DMS114 treated with DMSO at 0.1 percent for 48 hours (cell line): ENCODE measurements at regions not wholly inside any gene's neighbourhood (a gene's known extent, or its start where the extent isn't known, plus 50 kb on each side); places are given as distances from the start of the nearest gene placed in this dataset.

Experiments used
- DNase-seq: peaks from one replicate; lab custom pipeline; 2025; ENCODE audit not compliant: unreplicated experiment; lab: John Stamatoyannopoulos, UW

DNA sequence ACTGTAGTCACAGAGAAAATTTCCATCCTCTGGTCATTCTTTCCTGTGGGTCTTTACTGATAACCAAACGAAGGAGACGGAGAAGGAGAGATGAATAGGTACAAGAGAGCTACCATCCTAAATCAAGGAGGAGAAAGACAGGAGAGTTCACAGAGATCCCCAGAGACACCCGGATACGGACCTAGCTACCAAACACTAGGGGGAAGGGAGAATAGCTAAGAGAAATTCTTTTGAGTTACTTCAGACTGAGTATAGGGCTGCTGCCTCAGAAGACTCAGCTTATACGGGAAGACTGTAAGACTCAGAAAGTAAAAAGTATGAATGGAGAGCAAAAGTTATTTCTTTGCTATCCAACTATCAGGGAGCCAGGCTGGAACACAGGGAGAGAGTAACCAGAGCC is 572.1 kb downstream of the C4orf33 start:
- DNase-seq: no peak

DNA sequence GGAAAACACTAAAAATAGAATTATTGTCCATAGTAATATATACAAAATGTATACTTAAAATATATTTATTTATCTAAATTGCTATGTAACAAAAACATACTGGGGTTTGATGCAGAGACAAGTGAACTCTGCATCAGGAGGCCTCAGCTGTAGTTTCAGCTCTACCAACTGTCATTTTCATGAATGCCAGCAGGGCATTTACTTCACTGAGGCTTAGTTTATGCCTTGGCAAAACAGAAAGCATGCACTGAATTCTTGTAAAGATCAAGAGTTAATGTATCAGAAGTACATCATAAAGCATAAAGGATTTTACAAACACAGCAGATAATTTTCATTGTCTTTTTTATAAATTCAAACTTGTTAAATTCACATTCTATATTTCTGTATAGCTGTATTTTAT is 577.0 kb downstream of the C4orf33 start:
- DNase-seq: no peak

DNA sequence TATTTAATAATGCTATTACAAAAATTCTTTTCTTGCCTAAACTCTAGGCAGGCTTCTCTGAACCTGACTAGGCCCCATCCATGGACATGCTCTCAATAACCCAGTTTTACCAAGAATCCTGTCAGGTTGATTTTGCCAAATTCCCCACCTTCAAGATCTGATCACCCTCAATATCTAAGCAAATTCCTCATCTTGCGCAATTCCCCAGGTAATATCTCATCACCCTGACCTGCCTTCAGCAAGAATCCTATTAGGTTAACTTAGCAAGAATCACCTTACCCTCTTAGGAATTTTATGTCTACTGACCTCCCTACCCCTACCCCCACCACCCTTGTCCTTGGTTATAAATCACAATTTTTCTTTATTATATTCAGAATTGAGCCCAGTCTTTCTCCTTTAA is 579.1 kb downstream of the C4orf33 start:
- DNase-seq: no peak

DNA sequence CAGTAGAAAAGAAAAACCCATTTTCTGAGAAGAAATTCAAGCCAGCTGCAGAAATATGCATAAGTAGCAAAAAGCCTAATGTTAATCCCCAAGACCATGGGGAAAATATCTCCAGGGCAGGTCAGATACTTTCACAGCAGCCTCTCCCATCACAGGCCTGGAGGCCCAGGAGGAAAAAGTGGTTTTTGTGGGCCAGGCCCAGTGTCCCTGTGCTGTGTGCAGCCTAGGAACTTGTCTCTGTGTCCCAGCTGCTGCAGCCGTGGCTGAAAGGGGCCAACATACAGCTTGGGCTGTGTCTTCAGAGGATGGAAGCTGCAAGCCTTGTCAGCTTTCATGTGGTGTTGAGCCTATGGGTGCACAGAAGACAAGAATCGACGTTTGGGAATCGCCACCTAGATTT is 581.0 kb downstream of the C4orf33 start:
- no peak for DNase-seq

DNA sequence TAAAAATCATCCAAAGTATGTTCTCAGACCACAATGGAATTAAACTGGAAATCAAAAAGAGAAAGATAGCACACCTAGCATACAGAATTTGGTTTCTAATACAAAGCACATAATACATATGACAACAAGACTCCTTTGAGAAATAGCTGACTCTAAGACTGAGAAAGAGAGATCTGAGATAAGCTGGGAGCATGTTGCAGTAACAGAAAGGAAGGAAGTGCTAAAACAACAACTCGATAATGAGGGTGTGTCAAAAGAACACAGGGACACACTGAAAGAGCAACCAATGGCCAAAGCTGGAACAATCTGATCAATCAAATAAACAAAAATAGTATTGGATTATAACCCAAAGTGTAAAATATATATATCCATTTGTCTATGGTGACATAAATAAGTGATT is 586.6 kb downstream of the C4orf33 start:
- DNase-seq: no peak

DNA sequence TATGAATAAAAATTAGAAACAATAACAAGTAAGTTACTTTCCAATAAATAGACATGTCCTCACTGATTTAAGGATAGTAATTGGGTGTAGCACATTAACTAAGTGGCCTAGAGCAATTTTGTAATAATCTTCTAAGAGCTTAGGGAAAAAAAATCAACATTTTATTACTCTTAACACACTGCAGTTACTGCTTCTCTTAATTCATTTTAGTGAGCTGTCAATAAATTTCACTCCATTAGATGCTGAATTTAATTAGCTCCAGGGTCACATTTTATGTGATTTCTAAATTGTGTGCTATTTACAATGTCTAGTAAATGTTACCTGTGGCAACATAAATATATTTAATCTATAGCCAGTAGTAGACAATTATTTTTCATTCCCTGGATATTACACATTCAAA is 612.0 kb downstream of the C4orf33 start:
- no peak for DNase-seq

DNA sequence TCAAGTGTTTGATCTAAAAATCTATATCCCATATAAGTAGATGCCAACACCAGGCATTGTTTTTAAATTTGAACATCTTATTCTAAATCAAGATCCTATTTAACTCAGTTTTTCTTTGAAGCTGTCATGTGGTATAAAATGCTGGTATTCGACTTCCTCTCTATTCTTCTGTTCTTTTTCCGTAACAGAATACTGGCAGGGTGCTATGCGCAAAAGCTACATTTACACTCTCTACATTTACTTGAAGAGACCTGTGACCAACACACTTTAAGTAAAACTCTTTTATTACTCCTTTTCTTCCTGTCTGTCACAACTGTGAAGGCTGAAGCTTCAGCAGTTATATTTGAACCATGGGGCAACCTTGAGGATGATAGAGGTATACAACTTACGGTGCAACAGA is 612.8 kb downstream of the C4orf33 start:
- no peak for DNase-seq

DNA sequence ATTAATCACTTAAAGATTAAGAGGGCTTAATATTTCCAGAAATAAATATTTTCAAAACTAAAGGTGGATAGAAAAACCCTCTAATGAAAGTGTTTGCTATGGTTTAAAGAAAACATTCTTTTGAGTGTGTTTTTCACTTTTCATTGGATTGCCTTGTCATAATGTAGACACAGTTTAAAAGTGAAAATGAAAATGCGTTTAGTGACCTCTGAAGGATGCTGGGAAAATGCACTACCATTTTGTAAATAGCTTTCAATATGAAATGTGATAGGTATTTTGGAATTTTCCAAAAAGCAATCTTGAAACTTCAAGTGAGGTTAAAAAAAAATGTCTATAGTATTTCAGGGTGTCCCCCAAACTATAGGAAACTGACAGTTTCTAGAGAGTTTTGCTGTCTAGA is 642.2 kb downstream of the C4orf33 start:
- DNase-seq: no peak

DNA sequence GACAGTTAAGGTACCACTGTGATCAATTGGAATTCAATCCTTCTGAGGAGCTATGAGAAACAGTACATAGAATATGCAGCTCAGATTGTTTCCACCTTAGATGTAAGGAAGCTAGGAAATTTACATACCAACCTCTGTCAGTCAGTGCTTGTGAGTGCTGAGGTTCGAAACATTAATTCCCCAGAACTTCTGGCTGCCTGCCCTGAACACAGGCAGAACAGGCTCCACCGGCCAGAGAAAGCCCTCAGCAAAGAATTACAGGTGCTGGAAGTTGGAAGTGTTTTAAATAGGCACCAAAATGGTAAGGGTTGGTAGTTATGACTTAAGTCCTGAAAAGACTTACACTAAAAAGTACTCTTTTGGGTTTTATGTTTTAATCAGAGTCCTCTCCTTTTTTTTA is 651.8 kb downstream of the C4orf33 start:
- no peak for DNase-seq

DNA sequence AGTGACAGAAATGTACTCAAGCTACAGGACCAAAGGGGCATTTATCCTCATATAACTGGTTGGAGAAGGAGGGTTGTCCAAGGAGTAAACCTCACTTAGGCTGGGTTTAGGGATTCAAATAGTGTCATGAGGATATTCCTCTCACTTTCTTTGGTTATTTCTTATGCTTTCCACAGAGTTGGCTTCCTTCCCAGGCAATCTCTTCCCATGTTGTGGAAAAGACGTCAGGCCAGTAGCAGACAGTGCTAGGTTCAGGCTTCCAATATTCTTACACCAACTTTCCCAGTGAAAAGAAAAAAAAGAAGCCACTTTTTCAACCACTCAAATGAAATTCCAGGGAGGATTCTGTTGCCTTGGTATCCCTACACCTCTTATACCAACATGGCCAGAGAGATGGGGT is 653.0 kb downstream of the C4orf33 start:
- DNase-seq: no peak

DNA sequence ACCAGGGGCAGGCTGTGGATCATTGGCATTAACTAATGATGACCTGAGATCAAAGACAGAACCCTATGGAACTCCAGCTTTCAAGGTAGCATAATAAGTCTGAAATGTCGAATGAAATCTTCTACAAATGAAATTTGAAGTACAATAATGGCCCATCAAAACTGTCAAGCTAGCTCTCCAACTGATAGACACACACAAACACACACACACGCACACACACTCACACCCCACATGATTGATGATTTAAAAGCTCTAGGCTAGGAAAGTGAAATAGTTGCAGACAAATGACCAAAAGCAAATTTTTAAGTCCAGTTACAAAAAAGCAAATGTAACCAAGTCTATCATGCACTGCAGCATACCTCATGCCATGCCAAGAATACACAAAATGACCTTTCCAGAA is 655.7 kb downstream of the C4orf33 start:
- no peak for DNase-seq

DNA sequence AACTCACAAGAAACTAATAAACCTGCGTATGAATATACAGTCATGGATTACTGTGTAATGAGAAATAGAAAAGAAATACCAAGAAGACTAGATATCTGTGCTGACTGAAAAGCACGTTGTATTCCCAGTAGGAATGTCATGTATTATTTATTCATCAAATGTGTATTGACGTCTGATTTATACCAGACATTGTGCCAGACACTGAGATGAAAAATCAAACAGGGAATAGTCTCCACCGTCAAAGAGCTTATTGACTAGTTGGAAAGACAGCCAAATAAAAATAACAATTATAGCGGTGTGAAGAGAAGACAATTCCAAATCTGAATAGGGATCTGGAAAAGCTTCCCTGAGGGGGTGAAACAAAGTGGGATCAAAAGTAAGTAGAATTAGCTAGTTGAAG is 687.6 kb downstream of the C4orf33 start:
- no peak for DNase-seq

DNA sequence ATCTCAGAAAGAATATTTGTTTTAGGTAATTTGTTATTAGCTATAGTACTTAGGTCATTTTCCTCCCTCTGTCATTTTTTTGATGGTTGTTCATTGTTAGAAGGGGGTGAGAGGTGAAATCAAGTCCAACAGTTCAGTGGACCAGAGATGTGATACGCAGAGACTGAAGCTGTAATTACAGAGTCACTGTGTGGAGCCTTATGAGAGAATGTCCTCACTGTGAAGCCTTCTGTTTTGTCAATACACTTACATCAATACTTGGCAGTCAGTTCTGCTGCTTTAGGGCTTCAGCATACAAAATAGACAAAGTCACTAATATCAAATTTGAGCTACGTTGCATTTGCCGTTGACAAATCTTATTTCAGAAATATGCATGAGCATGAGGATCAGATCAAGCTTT is 692.5 kb downstream of the C4orf33 start:
- DNase-seq: no peak

DNA sequence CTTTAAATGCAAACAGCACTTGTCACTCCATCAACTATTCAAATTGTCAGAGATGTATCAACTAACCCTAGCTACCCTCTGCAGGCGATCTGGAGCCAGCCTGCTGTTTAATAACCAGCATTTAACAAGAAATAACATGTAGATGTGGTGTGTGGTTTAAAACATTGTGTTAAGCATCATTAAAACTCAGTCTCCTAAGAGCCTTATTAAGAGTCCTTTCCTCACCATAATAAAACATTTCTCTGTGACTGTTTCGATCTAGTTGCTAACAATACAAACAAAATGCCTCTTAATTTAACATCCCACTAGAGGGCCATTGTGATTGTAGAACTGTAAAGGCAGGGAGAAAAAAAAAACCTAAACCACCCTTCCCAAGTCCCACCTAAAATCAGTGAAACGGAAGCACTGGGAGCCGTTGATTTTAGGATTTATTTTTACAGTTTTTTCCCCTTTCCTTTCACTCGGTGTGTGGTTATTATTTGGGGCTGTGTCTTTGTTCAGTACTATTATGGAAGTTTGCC is 708.6 kb downstream of the C4orf33 start:
- DNase-seq: no peak

DNA sequence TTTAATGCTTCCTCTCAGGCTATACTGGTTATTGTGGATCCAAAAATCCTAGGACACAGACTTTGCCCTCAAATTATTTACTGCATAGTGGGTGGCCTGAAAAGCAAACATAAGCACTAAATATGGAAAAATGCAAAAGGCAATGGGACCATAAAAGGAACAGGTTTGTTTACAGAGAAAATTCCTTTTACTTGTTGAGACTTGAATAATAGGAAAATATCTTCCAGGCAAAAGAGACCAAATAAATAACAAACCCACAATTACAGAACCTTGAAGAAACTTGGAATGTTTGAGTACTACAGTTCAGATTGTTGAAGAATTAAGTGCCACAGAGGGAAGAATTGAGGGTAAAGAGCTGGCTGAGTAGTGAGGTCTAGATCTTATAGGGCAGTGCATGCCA is 711.0 kb downstream of the C4orf33 start:
- no peak for DNase-seq

DNA sequence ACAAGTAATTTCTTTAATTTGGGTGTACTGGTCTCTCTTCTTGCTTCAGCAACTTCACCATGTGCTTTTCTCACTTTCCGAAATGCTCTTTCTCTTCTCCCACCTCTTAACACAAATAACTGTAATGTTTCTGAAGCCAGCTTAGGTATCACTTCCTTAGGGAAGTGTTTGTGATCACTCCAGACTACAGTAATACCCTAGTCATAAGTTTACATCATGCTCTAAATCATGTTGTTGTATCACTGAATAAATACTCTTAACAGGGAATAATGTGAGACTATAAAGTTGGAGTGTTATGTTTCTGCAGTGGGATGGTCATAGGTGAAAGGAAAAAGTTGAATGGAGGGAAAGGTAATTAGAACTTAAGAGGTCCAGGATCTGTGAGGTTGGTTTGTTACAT is 712.3 kb downstream of the C4orf33 start:
- no peak for DNase-seq

DNA sequence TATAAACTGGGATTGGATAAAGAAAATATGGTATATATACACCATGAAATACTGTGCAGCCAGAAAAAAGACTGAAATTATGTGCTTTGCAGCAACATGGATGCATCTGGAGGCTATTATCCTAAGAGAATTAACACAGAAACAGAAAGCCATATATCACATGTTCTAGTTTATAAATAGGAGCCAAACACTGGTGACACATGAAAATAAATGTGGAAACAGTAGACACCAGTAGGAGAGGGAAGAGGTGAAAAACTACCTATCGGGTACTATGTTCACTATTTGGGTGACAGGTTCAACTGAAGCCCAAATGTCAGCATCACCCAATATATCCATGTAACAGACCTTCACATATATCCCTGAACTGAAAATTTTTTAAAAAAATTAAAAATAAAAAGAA is 725.1 kb downstream of the C4orf33 start:
- DNase-seq: no peak

DNA sequence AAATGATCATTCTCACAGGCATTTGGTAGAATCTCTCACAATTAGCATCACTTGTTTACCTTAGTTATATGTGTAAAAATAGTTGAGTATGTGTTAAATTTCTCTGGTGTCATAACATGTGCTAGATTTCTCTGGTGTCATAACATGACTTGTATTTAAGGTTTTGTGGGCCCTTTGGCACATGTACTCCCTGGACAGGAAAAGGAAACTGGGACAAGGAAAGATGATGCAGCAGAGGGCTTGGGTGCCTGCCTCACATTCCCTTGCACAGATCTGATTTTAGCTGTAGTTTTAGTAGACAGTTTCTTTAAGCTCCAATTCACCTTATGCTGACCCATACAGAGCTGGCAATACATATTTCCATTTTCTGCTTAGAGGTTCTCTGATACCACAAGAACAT is 726.0 kb downstream of the C4orf33 start:
- no peak for DNase-seq

DNA sequence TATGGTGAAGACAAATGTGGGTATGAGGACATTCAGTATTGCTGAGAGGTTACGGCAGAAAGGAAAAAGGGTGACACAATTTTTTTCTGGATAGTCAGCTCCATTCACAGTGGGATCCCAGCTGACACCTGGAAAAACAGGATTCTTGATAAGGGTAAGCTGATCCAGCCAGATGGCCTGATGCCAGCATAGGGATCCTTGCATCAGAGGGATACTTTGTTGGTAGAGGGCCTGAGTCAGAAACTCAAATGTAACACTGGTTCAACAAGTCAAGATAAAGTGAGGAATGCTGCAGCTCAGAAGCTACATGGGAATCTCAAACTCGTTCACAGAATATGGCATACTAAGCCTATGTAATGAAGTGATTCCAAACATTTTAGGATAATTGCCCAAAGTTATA is 726.7 kb downstream of the C4orf33 start:
- no peak for DNase-seq

DNA sequence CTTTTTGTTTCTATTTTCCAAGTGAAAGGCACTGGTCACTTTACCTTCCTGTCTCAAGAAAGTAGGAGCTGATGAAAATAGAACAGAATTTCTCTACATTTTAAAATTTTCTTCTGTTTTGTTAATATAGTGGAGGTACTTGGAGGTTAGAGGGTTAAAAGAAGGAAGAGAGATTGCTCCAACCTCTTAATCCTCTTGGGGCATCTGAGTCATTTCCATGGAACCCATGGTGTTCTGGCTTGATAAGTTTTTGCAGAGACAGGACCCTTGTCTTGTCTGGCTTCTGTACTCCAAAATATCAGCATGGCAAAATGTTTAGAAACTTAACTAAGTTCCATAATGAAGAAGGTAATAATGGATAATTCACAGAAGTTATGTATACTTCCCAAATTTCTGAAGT is 727.2 kb downstream of the C4orf33 start:
- DNase-seq: no peak

DNA sequence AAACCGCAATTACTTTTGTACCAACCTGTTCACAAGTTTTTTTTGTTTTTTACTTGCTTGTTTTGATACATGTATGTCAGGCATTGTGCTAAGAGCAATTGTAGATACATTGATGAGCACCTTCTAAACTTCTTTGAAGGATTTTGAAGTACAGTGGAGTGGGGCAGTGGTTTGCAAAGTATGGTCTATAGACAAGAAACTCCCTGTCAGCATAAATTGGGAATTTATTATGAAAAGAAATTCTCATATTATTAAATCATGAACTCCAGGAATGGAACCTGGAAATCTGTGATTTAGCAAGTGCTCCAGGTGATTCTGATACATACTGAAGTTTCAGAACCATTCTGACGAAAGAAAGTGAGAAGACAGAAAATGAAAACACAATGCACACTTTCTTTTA is 733.4 kb downstream of the C4orf33 start:
- no peak for DNase-seq

DNA sequence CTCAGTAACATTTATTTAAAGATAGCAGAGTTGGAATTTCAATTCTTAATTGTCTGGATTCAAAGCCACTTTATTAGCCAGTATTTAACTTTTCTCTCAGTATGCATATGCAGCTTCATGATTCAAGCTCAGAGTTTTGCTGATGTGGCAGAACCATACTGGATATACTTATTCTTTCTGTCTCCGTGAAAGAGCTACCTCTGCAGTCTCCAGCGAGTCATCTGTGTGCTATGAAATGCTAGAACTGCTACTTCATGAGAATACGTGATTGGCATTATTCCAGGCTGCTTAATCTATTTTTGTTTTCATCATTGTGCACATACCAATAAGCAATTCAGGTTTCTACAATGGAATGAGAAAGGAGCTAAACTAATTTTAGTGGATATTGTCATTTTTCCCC is 743.7 kb downstream of the C4orf33 start:
- no peak for DNase-seq

DNA sequence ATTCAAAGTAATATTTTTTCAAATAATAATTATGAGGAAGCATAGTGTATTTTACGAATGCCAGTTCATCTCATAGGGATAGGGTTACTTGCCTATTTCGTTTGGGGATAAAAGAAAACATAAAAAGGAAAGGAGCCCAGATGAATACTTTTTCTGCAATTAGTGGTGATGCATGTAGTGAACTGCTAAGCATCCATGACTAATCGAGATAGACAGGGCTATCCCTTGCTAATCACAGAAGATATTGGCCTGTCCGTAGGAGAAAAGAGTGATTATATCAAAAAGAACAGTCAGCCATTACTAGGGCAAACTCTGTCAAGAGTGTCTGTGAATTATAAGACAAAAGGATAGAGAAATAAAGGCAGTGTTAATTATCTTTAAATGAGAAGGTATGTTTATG is 746.1 kb downstream of the C4orf33 start:
- DNase-seq: no peak

DNA sequence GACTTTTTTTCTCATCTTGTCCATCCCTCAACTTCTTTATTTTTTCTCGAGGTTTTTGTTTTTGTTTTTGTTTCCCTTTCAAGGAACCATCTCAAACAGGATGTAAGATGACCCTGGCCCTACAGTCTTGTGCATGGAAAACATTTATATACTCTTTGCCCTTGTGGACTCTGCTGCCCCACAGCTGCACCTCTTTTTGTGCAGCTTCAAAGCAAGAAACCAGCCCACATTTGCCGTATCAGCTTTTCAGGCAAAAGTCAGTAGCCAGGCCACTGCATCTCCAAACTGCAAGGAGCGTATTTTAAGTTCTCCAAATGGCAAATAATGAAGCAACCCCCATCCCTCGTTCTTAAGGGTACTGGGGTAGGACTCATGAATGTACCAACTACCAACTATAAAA is 756.5 kb downstream of the C4orf33 start:
- DNase-seq: no peak
